ENCODE measurements at regions not wholly inside any gene's neighbourhood (a gene's known extent, or its start where the extent isn't known, plus 50 kb on each side); places are given as distances from the start of the nearest gene placed in this dataset.

- no peak overlapping the region for H2BK5ac ChIP-seq (ENCODE audit: low read depth, low read length, poor library complexity, severe bottlenecking)
- no peaks in the 10 kb centered on the region for H3K9me1 ChIP-seq (ENCODE audit: insufficient read depth, low read length)
- ATAC-seq (ENCODE audit: low read depth) = no peak
- H3K36me3 ChIP-seq (ENCODE audit: control insufficient read depth, insufficient read depth, low read length) = no peaks in the 10 kb centered on the region
- H3K4ac ChIP-seq (ENCODE audit: low read depth, low read length) = no peak overlapping the region
- no peak overlapping the region for H2BK120ac ChIP-seq (ENCODE audit: low read depth, low read length)
- H3K56ac ChIP-seq (ENCODE audit: extremely low read depth, insufficient read depth, low read length) = no peak overlapping the region
- in situ Hi-C loops (cut with MboI; ENCODE audit: low sequenced_read_pairs) = no loop called here
- no peaks in the 10 kb centered on the region for H4K20me1 ChIP-seq (ENCODE audit: insufficient read depth, low read length)
- BruUV-seq (replicated peaks) = no TSS peak
- CTCF ChIA-PET = no interaction called here
- WGBS, 2 experiments (ENCODE audit: extremely low coverage in 2 of 2, insufficient read length in 1 of 2) = no CpG with 5 or more reads among the region's 1 CpG
- H2BK20ac ChIP-seq (ENCODE audit: low read depth, low read length) = no peak overlapping the region
- H3K18ac ChIP-seq (ENCODE audit: low read depth, low read length) = no peak overlapping the region
- no peak overlapping the region for H4K8ac ChIP-seq (ENCODE audit: low read depth in 2 of 2, low read length in 2 of 2)
- TF ChIP-seq SMC3 (IDR thresholded peaks at IDR 0.05; ENCODE audit: low read depth, low read length) = no peak
- TF ChIP-seq RCOR1 (IDR thresholded peaks at IDR 0.05; ENCODE audit: insufficient replicate concordance, low read length) = no peak
- TF ChIP-seq USF2 (IDR thresholded peaks at IDR 0.05; ENCODE audit: low read depth, low read length) = no peak
- no peak for TF ChIP-seq NFE2L2 (IDR thresholded peaks at IDR 0.05; ENCODE audit: low read depth, low read length)
- TF ChIP-seq MAFK (IDR thresholded peaks at IDR 0.05; ENCODE audit: low read depth, low read length) = no peak
- H3K27ac ChIP-seq (ENCODE audit: insufficient read depth, low read length) = no peak overlapping the region
- POLR2A ChIA-PET (ENCODE audit: unreplicated experiment) = no interaction called here
- no peak overlapping the region for H3K9ac ChIP-seq (ENCODE audit: low read depth, low read length)
- H3K4me2 ChIP-seq (ENCODE audit: low read depth, low read length) = no peak overlapping the region
- no peak overlapping the region for H2AK9ac ChIP-seq (replicated peaks; ENCODE audit: low read depth, low read length, poor library complexity)
- no peak overlapping the region for H3K14ac ChIP-seq (replicated peaks; ENCODE audit: low read depth, low read length)
- no peak overlapping the region for H4K91ac ChIP-seq (ENCODE audit: insufficient read depth, low read depth, low read length)
- no peak overlapping the region for H3K23ac ChIP-seq (ENCODE audit: low read depth, low read length)
- H2AFZ ChIP-seq (replicated peaks; ENCODE audit: low read length, poor library complexity) = no peak overlapping the region
- H3K79me1 ChIP-seq (ENCODE audit: low read depth in 1 of 2, low read length in 2 of 2) = no peaks in the 10 kb centered on the region
- H3K27me3 ChIP-seq (ENCODE audit: control insufficient read depth, insufficient read depth, low read length) = no peaks in the 10 kb centered on the region
- H4K5ac ChIP-seq (ENCODE audit: low read depth, low read length) = no peak overlapping the region
- DNase-seq = no peak
- no peak overlapping the region for H2BK15ac ChIP-seq (ENCODE audit: low read depth, low read length)
- intact Hi-C loops (cut with micrococcal nuclease) = no loop called here
- no peak overlapping the region for H3K4me3 ChIP-seq (ENCODE audit: insufficient read depth, low read depth, low read length)
- no peak overlapping the region for H2AK5ac ChIP-seq (ENCODE audit: low read depth, low read length)
- no peaks in the 10 kb centered on the region for H3K4me1 ChIP-seq (ENCODE audit: control insufficient read depth, insufficient read depth, low read length)
- dilution Hi-C loops (cut with HindIII; ENCODE audit: low sequenced_read_pairs, unreplicated experiment) = no loop called here
- H3K9me3 ChIP-seq (ENCODE audit: control insufficient read depth, insufficient read depth, low read length) = no peaks in the 10 kb centered on the region
These were observed 136.3 kb upstream of the SNX2 start for GRCh38 chr5:122638581-122638980.

Measured in IMR-90 (cell line).